Keratinocyte (primary cell): ENCODE measurements at regions not wholly inside any gene's neighbourhood (a gene's known extent, or its start where the extent isn't known, plus 50 kb on each side); places are given as distances from the start of the nearest gene placed in this dataset.

Experiments used
- CTCF ChIP-seq, 3 experiments: IDR thresholded peaks in 1 of 3; conservative IDR thresholded peaks in 1 of 3; optimal IDR thresholded peaks in 1 of 3; 2 replicates in 2 of 3; 3 replicates in 1 of 3; pipeline versions ENCODE3 to v1.5.1; 2011; ENCODE audit warnings: low read length in 3 of 3, mild to moderate bottlenecking in 3 of 3, moderate library complexity in 2 of 3, control low read depth in 1 of 3, inconsistent platforms in 1 of 3; ENCODE audit not compliant: insufficient read depth in 2 of 3; ENCODE audit errors: extremely low read depth in 1 of 3
- EZH2 ChIP-seq: IDR thresholded peaks from one replicate; pipeline ENCODE4 v1.6.1; 2012; ENCODE audit warnings: inconsistent platforms, mild to moderate bottlenecking, low read length, moderate library complexity

GRCh38 chr2:220033546-220033945 lies 406.1 kb downstream of the SLC4A3 start:
- TF ChIP-seq CTCF (optimal IDR thresholded peaks at IDR 0.05 in 1 of 3, IDR thresholded peaks at IDR 0.05 in 1 of 3, conservative IDR thresholded peaks at IDR 0.05 in 1 of 3; ENCODE audit: extremely low read depth in 1 of 3, insufficient read depth in 2 of 3, low read length in 3 of 3) (no peak), EZH2 (no peak)
